BLaER1 (cell line): ENCODE measurements at regions not wholly inside any gene's neighbourhood (a gene's known extent, or its start where the extent isn't known, plus 50 kb on each side); places are given as distances from the start of the nearest gene placed in this dataset.

Experiments used
- H3K27ac ChIP-seq: shearing (Covaris generic); formaldehyde crosslinking; 2 replicates; pipeline ENCODE4 v1.8.1; 2022
- H3K27me3 ChIP-seq: shearing (Covaris generic); formaldehyde crosslinking; 2 replicates; pipeline ENCODE4 v1.8.1; 2022
- H3K36me3 ChIP-seq: shearing (Covaris generic); formaldehyde crosslinking; 2 replicates; pipeline ENCODE4 v1.8.1; 2022
- H3K4me1 ChIP-seq: shearing (Covaris generic); formaldehyde crosslinking; 2 replicates; pipeline ENCODE4 v1.8.1; 2022
- H3K4me2 ChIP-seq: shearing (Covaris generic); formaldehyde crosslinking; 2 replicates; pipeline ENCODE4 v1.8.1; 2022
- H3K4me3 ChIP-seq: shearing (Covaris generic); formaldehyde crosslinking; 2 replicates; pipeline ENCODE4 v1.8.1; 2022
- H3K9ac ChIP-seq: shearing (Covaris generic); formaldehyde crosslinking; 2 replicates; pipeline ENCODE4 v1.8.1; 2022
- H3K9me3 ChIP-seq: shearing (Covaris generic); formaldehyde crosslinking; 2 replicates; pipeline ENCODE4 v1.8.1; 2022
- H4K20me1 ChIP-seq: shearing (Covaris generic); formaldehyde crosslinking; 2 replicates; pipeline ENCODE4 v1.8.1; 2022
- Cebpa-rat ChIP-seq: shearing (Covaris generic); IDR thresholded peaks from 2 replicates; pipeline ENCODE4 v1.8.1; 2022

DNA sequence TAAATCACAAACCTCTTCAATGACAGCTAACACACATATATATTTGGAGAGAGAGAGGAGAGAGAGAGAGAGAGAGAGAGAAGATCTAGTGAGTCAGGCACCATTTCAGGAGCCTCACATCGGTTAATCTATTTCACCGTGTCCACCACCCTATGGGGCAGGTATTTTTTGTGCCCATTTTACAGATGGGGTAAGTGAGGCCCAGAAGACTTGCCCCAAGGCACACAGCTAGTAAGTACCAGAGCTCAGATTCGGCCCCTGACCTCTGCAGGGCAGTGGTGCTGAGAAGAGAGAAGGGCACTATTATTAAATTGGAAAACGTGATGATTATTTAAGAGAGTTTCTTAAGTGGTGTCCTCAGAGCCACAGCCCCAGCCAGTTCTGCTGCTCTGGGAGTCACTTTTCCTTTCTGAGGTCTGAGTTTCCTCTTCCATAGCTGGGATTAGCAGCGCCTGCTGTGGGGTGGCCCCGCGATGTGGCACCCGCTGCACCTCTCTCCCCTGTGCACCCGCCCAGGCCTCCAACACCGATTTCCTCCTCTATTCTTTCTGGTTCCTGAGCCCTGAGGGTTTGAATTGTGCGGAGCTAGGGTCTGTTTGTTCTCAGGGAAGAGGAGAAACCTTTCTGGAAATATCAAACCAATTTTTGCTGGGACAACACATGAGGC, 303.9 kb downstream of the IRF8 start:
- H3K27ac ChIP-seq, result no peak overlapping the region
- H3K9ac ChIP-seq, result no peak overlapping the region
- H3K36me3 ChIP-seq, result no peaks in the 10 kb centered on the region
- H4K20me1 ChIP-seq, result peaks cover 22% of the 10 kb centered on the region; the same call in 1 of the 2 replicates
- H3K27me3 ChIP-seq, result peaks cover 49% of the 10 kb centered on the region
- H3K4me1 ChIP-seq, result no peaks in the 10 kb centered on the region
- H3K9me3 ChIP-seq, result no peaks in the 10 kb centered on the region
- TF ChIP-seq Cebpa-rat, result no peak
- H3K4me3 ChIP-seq, result no peak overlapping the region
- H3K4me2 ChIP-seq, result no peak overlapping the region

DNA sequence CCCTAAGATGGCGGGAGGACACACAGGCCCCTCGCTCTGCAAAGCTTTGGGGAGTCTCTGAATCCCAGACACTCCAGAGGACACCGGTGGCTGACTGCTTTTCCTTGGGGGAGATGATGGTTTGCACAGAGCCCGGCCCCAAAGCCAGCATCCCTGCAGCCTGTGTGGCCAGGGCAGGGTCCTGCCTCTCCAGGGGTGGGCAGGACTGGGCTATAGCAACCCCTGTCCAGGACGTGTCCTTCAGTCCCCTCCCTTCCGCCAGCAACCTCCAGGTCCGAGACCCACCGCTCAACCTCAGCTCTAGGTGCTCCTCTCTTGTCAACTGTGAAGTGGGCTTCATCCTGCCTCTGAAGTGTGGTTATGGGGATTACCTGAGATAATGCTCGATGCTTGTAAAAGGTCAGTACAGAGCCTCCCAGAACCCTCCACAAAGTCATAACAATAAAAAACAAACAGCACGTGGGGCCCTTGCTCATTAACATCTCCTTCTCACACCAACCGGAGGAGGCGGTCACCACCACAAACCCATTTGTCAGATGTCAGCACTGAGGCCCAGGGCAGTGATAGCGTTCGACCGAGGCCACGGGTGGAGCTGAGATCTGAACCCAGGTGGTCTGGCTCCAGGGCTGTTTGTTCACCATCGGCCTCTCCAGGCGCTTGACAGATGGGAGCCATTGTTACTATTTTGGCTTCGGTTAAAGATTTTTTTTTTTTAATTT, 304.8 kb downstream of the IRF8 start:
- Histone ChIP-seq H3K27me3 (peaks cover 40% of the 10 kb centered on the region), H3K9ac (no peak overlapping the region), H3K4me2 (no peak overlapping the region), H3K9me3 (no peaks in the 10 kb centered on the region), H3K4me1 (no peaks in the 10 kb centered on the region), H4K20me1 (peaks cover 14% of the 10 kb centered on the region; the same call in 1 of the 2 replicates), H3K27ac (no peak overlapping the region), H3K36me3 (no peaks in the 10 kb centered on the region), H3K4me3 (no peak overlapping the region)
- no peak for TF ChIP-seq Cebpa-rat

DNA sequence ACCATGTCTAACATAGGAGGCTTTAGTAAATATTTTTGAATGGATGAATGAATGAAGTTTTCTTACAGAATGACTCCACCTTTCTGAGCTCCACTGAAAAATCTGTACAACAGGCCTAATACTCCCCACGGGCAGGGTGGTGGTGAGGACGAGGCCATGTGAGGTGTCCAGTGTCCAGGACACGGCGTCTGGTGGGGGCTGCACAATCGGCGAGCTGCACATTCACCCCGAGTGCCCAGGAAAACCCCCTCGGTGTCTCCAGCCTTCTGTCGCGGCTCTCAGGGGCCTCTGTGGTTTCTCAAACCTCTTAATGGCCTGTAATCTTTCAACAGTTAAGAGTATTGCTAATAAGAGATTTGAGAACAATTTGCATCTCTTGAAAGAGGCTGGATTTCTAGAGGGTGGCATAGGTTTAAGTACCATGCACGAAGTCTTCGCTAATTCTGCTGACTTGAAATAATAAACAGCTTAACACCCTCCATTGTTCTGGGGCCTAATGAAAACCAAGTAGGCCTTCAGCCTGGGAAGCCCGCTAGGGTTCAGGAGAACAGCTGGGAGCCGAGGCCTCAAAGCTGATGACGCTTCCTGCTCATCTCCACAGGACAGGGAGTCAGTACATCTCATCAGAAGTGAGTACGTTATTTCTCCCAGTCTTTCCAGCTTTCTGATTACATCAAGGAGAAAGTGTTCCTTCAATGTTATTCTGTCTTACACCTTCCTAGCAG, 304.6 kb upstream of the FOXF1 start:
- Histone ChIP-seq H3K4me3 (no peak overlapping the region), H3K27me3 (peaks cover 21% of the 10 kb centered on the region), H3K4me1 (no peaks in the 10 kb centered on the region), H3K9ac (no peak overlapping the region), H3K9me3 (no peaks in the 10 kb centered on the region), H3K4me2 (no peak overlapping the region), H3K36me3 (no peaks in the 10 kb centered on the region), H3K27ac (no peak overlapping the region), H4K20me1 (no peaks in the 10 kb centered on the region)
- TF ChIP-seq Cebpa-rat, result no peak

DNA sequence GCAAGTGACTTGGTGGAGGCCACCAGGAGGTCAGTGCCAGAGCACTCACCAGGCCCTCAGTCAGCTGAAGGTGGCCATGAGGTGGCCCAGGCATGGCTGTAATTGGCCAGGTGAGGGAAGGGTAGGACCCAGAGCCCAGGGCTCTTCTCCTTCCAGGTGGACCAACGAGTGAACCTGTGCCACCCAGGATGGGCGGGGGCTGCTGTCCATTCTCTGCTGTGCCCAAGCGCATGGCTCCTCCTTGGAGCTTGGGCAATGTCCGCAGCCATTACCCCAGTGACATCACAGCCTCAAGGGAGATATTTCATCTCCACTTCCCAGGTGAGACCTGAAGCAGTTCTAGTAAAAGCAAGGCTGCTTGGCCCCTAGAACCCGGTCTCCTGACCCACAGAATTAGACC, 303.0 kb upstream of the FOXF1 start:
- TF ChIP-seq Cebpa-rat, result no peak
- no peak overlapping the region for H3K4me2 ChIP-seq
- peaks cover 11% of the 10 kb centered on the region for H3K9me3 ChIP-seq
- no peaks in the 10 kb centered on the region for H3K36me3 ChIP-seq
- peaks cover 10% of the 10 kb centered on the region for H3K27me3 ChIP-seq
- peaks cover under 1% of the 10 kb centered on the region; the same call in 1 of the 2 replicates for H3K4me1 ChIP-seq
- H4K20me1 ChIP-seq, result no peaks in the 10 kb centered on the region
- no peak overlapping the region for H3K4me3 ChIP-seq
- H3K27ac ChIP-seq, result no peak overlapping the region
- H3K9ac ChIP-seq, result no peak overlapping the region

DNA sequence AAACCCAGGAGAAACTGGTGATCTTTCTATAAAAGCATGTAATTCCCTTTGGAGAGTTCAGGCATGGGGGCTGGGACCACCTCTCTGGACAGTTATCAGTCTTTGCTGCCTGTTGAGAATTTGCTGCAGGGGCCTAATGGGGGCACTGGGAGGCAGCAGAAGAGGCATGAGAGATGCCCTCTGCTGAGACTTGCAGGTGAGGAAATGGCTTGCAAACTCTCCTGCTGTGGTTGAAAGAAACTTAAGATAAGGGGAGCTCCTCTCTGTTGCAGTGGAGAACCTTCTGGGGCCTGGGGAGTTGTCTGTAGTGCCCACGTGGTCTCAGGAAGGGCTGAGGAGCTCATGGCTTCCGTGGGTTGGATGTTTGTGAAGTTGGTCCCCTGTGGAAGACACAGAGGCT, 301.1 kb upstream of the FOXF1 start:
- no peaks in the 10 kb centered on the region for H3K36me3 ChIP-seq
- H3K9ac ChIP-seq, result no peak overlapping the region
- no peak overlapping the region for H3K4me2 ChIP-seq
- no peak for TF ChIP-seq Cebpa-rat
- H4K20me1 ChIP-seq, result no peaks in the 10 kb centered on the region
- no peak overlapping the region for H3K27ac ChIP-seq
- H3K4me3 ChIP-seq, result no peak overlapping the region
- peaks cover 17% of the 10 kb centered on the region for H3K9me3 ChIP-seq
- peaks cover 7% of the 10 kb centered on the region; the same call in 1 of the 2 replicates for H3K27me3 ChIP-seq
- peaks cover 19% of the 10 kb centered on the region for H3K4me1 ChIP-seq

DNA sequence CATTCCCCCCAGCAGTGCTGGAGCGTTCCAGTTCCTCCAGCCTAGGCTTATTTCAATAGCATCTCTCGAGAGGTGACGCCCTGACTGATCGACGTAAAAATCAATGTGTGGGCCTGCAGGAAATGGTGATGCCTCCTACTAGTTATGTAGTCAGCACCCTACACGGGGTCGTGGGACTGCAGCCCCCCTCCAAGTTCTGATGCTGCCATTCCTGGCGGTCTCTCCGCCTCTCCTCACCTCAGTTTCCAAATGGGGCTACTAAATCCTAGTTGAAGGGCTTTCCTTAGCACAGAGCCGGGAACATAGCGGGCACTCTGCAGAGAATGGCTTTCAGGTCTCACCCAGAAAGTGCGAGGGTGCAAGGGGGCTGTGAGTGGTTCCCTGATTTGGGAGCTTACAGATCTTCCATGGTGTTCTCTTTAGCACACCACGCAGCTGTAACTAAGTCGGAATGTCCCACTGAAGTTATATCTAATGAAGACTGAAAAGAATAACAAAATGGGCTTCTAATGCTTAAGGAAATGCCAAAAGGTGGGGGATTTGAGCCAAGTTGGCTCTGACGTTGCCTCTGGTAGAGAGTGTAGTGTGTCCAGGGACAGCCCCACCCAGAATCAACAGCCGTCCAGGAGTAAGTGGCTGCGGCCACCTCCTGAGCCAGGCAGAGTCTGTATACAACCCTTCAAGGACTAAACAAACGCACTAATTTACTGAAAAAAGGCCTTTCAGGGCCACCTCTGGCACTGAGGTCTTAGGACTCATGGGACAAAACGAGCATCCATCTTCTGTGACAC, 299.7 kb upstream of the FOXF1 start:
- peaks cover 19% of the 10 kb centered on the region for H3K4me1 ChIP-seq
- no peaks in the 10 kb centered on the region for H3K36me3 ChIP-seq
- peaks cover 17% of the 10 kb centered on the region for H3K9me3 ChIP-seq
- H4K20me1 ChIP-seq, result no peaks in the 10 kb centered on the region
- H3K4me3 ChIP-seq, result no peak overlapping the region
- TF ChIP-seq Cebpa-rat, result no peak
- no peak overlapping the region for H3K9ac ChIP-seq
- peaks cover 7% of the 10 kb centered on the region; the same call in 1 of the 2 replicates for H3K27me3 ChIP-seq
- H3K27ac ChIP-seq, result no peak overlapping the region
- H3K4me2 ChIP-seq, result no peak overlapping the region

DNA sequence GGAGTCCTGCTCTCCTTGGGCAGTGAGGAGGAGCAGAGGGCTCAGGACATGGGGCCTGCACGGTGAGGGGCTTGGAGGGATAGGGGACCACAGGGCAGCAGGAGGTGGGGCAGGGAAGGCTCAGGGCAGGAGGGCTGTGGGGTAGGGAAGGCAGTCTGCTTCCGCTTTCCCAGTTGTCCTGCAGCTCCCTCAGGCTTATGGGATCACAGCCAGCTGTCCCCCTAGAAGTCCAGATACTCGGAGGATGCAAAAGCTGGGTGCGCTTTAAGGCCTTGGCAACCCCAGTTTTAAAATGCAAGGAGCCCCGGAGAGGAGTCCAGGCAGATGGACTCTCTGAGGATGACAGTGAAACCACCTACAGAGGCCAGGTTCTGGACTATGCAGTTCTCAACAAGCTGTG, 299.1 kb upstream of the FOXF1 start:
- Histone ChIP-seq H3K36me3 (no peaks in the 10 kb centered on the region), H3K4me3 (no peak overlapping the region)
- no peak for TF ChIP-seq Cebpa-rat

DNA sequence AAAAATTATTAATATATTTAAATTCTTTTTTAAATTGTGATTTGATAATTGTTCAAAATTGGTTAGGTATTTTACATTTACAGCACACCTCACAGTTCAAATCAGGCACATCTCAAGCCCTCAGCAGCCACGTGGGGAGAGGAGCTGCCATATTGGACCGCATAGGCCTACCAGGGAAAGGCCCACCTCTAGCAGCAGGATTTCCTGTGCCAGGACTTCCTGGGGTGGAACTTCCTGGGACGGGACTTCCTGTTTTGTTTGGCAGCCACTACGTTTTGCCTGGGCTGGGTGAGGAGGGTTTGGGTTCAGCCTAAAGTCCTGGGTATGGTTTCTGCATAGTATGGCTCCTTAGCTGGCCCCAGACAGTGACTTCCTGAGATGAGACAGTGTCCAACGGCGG, 298.5 kb upstream of the FOXF1 start:
- Histone ChIP-seq H4K20me1 (no peaks in the 10 kb centered on the region), H3K9me3 (peaks cover 17% of the 10 kb centered on the region), H3K27ac (no peak overlapping the region), H3K9ac (no peak overlapping the region), H3K27me3 (peaks cover 9% of the 10 kb centered on the region; the same call in 1 of the 2 replicates), H3K36me3 (no peaks in the 10 kb centered on the region), H3K4me1 (peaks cover 19% of the 10 kb centered on the region), H3K4me3 (no peak overlapping the region), H3K4me2 (no peak overlapping the region; the same call in 1 of the 2 replicates)
- no peak for TF ChIP-seq Cebpa-rat

More for the DNA sequence above, 299.1 kb upstream of the FOXF1 start:
- Histone ChIP-seq H3K9ac (no peak overlapping the region), H3K27ac (no peak overlapping the region), H4K20me1 (no peaks in the 10 kb centered on the region), H3K4me2 (no peak overlapping the region), H3K9me3 (peaks cover 17% of the 10 kb centered on the region), H3K4me1 (peaks cover 19% of the 10 kb centered on the region), H3K27me3 (peaks cover 9% of the 10 kb centered on the region; the same call in 1 of the 2 replicates)

DNA sequence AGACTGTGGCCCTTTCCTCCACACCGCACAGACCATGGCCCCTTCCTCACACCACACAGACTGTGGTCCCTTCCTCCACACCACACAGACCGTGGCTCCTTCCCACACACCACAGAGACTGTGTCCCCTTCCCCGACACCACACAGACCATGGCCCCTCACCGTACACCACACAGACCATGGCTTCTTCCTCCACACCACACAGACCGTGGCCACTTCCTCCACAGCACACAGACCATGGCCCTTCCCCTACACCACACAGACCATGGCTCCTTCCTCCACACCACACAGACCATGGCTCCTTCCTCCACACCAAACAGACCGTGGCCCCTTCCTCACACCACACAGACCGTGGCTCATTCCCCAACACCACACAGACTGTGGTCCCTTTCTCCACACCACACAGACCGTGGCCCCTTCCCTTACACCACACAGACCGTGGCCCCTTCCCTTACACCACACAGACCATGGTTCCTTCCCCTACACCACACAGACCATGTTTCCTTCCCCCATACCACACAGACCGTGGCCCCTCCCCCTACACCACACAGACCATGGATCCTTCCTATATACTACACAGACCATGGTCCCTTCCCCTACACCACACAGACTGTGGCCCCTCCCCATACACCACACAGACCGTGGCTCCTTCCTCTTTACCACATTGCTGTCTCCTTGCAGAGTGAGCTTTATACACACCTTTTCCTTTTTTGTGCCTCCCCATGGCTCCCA, 297.5 kb upstream of the FOXF1 start:
- no peak overlapping the region for H3K9ac ChIP-seq
- H3K27ac ChIP-seq, result no peak overlapping the region
- H3K4me3 ChIP-seq, result no peak overlapping the region
- peaks cover 17% of the 10 kb centered on the region for H3K9me3 ChIP-seq
- H4K20me1 ChIP-seq, result no peaks in the 10 kb centered on the region
- peaks cover 19% of the 10 kb centered on the region for H3K4me1 ChIP-seq
- H3K4me2 ChIP-seq, result peak overlapping the region; percentile 53
- TF ChIP-seq Cebpa-rat, result no peak
- no peaks in the 10 kb centered on the region for H3K36me3 ChIP-seq
- peaks cover 9% of the 10 kb centered on the region; the same call in 1 of the 2 replicates for H3K27me3 ChIP-seq
